ENCODE measurements at regions not wholly inside any gene's neighbourhood (a gene's known extent, or its start where the extent isn't known, plus 50 kb on each side); places are given as distances from the start of the nearest gene placed in this dataset.

DNA sequence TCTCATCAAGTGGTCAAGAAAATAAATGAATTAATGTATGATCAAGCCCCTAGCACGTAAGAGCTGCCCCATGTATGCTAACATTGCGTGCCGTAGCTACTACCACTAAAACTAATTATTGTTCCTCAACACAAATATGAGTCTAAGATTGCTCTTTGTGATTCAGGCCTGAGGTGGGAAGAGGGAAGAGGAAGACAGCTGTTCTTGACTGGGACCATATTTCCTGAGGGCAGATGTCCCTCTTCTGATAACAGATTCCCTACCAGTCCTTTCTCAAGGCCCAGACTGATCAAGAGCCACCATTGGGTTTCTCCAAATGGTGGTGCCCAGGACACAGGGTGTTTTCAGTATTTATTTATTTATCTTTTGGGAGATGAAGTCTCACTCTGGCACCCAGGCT is 87.2 kb upstream of the CADM1 start:
- in situ Hi-C loops (cut with MboI; ENCODE audit: low sequenced_read_pairs in 4 of 4) (no loop called here), intact Hi-C loops (cut with DNase I; ENCODE audit: low total_unique reads) (no loop called here)
- no peaks in the 10 kb centered on the region for H3K27me3 ChIP-seq
- H3K4me1 ChIP-seq = no peaks in the 10 kb centered on the region
- TF ChIP-seq POLR2A (IDR thresholded peaks at IDR 0.05) = no peak
- TF ChIP-seq, protein P1, sequence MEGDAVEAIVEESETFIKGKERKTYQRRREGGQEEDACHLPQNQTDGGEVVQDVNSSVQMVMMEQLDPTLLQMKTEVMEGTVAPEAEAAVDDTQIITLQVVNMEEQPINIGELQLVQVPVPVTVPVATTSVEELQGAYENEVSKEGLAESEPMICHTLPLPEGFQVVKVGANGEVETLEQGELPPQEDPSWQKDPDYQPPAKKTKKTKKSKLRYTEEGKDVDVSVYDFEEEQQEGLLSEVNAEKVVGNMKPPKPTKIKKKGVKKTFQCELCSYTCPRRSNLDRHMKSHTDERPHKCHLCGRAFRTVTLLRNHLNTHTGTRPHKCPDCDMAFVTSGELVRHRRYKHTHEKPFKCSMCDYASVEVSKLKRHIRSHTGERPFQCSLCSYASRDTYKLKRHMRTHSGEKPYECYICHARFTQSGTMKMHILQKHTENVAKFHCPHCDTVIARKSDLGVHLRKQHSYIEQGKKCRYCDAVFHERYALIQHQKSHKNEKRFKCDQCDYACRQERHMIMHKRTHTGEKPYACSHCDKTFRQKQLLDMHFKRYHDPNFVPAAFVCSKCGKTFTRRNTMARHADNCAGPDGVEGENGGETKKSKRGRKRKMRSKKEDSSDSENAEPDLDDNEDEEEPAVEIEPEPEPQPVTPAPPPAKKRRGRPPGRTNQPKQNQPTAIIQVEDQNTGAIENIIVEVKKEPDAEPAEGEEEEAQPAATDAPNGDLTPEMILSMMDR (IDR thresholded peaks at IDR 0.05 in 4 of 5, conservative IDR thresholded peaks at IDR 0.05 in 1 of 5) = no peak
- ATAC-seq = no peak
- no peaks in the 10 kb centered on the region for H3K36me3 ChIP-seq
- H3K27ac ChIP-seq = no peak overlapping the region
- no peak overlapping the region for H3K4me3 ChIP-seq
- DNase-seq = no peak
- H3K9me3 ChIP-seq = no peaks in the 10 kb centered on the region

DNA sequence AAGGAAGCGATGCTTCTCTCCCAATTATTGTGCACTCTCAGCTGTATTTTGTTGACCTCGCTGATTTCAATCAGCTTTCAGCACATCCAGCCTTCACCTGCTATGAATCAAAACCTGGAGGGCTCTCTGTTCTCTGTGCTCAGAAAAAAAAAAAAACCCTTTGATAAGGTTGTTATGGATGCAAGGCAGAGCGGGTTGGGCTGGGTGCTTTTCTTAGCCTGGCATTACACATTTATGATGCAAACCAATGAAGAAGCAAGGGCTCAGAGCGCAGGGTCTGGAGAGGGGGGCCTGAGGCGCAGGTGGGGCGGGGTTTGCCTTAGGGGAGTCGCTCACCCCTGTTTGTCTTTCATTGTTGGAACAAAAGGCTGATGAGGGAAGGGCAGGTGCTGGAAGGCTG is 86.0 kb upstream of the CADM1 start:
- H3K36me3 ChIP-seq = no peaks in the 10 kb centered on the region
- DNase-seq = no peak
- no peaks in the 10 kb centered on the region for H3K4me1 ChIP-seq
- H3K27me3 ChIP-seq = no peaks in the 10 kb centered on the region
- no peaks in the 10 kb centered on the region for H3K9me3 ChIP-seq
- intact Hi-C loops (cut with DNase I; ENCODE audit: low total_unique reads) = no loop called here
- H3K27ac ChIP-seq = no peak overlapping the region
- TF ChIP-seq, protein P1 (IDR thresholded peaks at IDR 0.05 in 4 of 5, conservative IDR thresholded peaks at IDR 0.05 in 1 of 5) = no peak
- no peak for TF ChIP-seq POLR2A (IDR thresholded peaks at IDR 0.05)
- ATAC-seq = no peak
- in situ Hi-C loops (cut with MboI; ENCODE audit: low sequenced_read_pairs in 4 of 4) = no loop called here
- H3K4me3 ChIP-seq = no peak overlapping the region

DNA sequence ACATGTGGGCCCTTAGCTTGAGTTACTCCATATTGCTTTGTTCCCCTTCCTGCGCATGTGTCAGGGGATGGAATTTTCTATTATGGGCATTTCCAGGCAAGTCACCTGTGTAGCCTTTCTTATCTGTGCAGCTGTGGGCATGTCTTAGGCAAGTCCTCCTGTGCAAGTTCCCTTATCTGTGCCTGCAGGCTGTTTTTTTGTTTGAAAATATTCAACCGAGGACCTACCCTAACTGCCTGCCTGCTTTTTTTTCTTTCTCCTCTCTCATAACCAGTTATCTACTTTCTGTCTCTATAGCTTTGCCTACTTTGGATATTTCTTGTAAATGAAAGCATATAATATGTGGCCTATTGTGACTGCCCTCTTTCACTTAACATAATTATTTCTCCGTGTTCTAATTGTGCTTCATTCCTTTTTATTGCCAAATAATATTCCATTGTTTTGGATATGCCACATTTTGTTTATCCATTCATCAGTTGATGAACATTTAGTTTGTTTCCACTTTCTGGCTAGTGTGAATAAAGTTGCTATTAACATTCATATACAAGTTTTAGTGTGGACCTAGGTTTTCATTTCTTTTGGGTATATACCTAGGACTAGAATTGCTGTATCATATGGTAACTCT is 83.6 kb upstream of the CADM1 start:
- Histone ChIP-seq H3K4me1 (no peaks in the 10 kb centered on the region), H3K9me3 (no peaks in the 10 kb centered on the region), H3K27ac (no peak overlapping the region), H3K27me3 (no peaks in the 10 kb centered on the region), H3K4me3 (no peak overlapping the region), H3K36me3 (no peaks in the 10 kb centered on the region)
- DNase-seq (no peak), ATAC-seq (no peak)
- intact Hi-C loops (cut with DNase I; ENCODE audit: low total_unique reads) (no loop called here), in situ Hi-C loops (cut with MboI; ENCODE audit: low sequenced_read_pairs in 4 of 4) (no loop called here)
- TF ChIP-seq, protein P1 (IDR thresholded peaks at IDR 0.05 in 4 of 5, conservative IDR thresholded peaks at IDR 0.05 in 1 of 5) = no peak
- TF ChIP-seq POLR2A (IDR thresholded peaks at IDR 0.05) = no peak

DNA sequence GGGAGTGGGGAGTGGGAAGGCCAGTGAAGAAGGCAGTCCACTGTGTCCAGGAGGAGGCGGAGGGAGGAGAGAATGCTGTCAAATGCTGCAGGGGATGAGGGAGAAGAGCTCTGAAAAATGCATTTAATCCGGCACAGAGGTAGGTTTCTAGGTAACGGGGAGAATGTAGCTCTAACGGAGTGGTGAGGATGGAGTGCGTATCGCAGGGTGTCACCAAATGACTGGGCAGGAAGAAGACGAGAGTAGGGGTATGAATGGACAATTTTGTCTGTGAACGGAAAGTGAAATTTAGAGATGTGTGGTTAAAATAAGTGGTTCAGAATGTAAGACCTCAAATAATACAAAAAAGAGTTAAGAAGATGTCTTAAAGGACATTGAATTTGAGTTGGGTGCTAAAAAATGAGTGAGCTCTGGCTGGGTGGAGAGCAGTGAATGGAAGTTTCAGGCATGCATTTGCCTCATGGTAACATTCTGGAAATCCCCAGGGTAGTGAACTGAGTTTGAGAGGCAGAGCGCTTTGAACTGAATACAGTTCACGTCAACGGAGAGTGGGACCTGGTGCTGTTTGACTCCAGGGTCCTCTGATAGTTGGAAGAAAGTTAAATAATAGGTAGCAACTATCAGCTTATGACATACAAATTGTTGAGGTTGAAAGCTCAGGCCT is 81.3 kb upstream of the CADM1 start:
- no peaks in the 10 kb centered on the region for H3K9me3 ChIP-seq
- H3K27me3 ChIP-seq = no peaks in the 10 kb centered on the region
- H3K4me3 ChIP-seq = no peak overlapping the region
- H3K4me1 ChIP-seq = peaks cover 0 to 4% of the 10 kb centered on the region in 2 donors
- H3K27ac ChIP-seq = no peak overlapping the region
- no peaks in the 10 kb centered on the region for H3K36me3 ChIP-seq
- DNase-seq = no peak
- intact Hi-C loops (cut with DNase I; ENCODE audit: low total_unique reads) (no loop called here), in situ Hi-C loops (cut with MboI; ENCODE audit: low sequenced_read_pairs in 4 of 4) (no loop called here)
- no peak for ATAC-seq
- TF ChIP-seq, protein P1 (IDR thresholded peaks at IDR 0.05 in 4 of 5, conservative IDR thresholded peaks at IDR 0.05 in 1 of 5) = no peak
- no peak for TF ChIP-seq POLR2A (IDR thresholded peaks at IDR 0.05)

All from gastrocnemius medialis (tissue), 4 donors.